Spinal cord (tissue), 9 donors: ENCODE measurements at regions not wholly inside any gene's neighbourhood (a gene's known extent, or its start where the extent isn't known, plus 50 kb on each side); places are given as distances from the start of the nearest gene placed in this dataset.

ENCODE experiments used
- DNase-seq, 6 donors: peaks; one replicate each; pipeline versions ENCODE4 v3.0.0 to v3.0.0-alpha.2; 2013 to 2015; ENCODE audit warnings: low spot score in 6 of 6, low read depth in 4 of 6
- H3K27ac ChIP-seq: one replicate; pipeline ENCODE4 v1.5.1; 2013; ENCODE audit warnings: low read depth, low read length, control low read depth
- H3K27me3 ChIP-seq: one replicate; pipeline ENCODE4 v1.6.1; 2013; ENCODE audit warnings: low read length; ENCODE audit not compliant: control insufficient read depth, insufficient read depth
- H3K36me3 ChIP-seq: one replicate; pipeline ENCODE4 v1.6.1; 2013; ENCODE audit warnings: low read length; ENCODE audit not compliant: control insufficient read depth, insufficient read depth
- H3K4me1 ChIP-seq: one replicate; pipeline ENCODE4 v1.6.1; 2013; ENCODE audit warnings: low read length; ENCODE audit not compliant: control insufficient read depth, insufficient read depth
- H3K4me3 ChIP-seq: one replicate; pipeline ENCODE4 v1.5.1; 2013; ENCODE audit warnings: low read depth, low read length, control low read depth
- H3K9me3 ChIP-seq: one replicate; pipeline ENCODE4 v1.6.1; 2013; ENCODE audit warnings: low read length; ENCODE audit not compliant: control insufficient read depth, insufficient read depth
- WGBS: methylation state at CpG from one replicate; pipeline ENCODE4 v1.1.5; 2013; ENCODE audit warnings: missing lambda C conversion rate; ENCODE audit not compliant: insufficient coverage; 5-methylcytosine and 5-hydroxymethylcytosine counted together
- donor health status: healthy.

GRCh38 chr7:118629898-118630438 lies 405.5 kb downstream of the ANKRD7 start:
- 75% methylated on average over 1 of the region's 2 CpGs for WGBS
- DNase-seq: peak in 1 of 6 donors; percentile 76
- H3K27me3 ChIP-seq: no peaks in the 10 kb centered on the region
- H3K36me3 ChIP-seq: no peaks in the 10 kb centered on the region
- H3K4me1 ChIP-seq: no peaks in the 10 kb centered on the region
- no peak overlapping the region for H3K4me3 ChIP-seq
- H3K27ac ChIP-seq: no peak overlapping the region
- peaks cover 3% of the 10 kb centered on the region for H3K9me3 ChIP-seq

GRCh38 chr7:118642396-118642795 lies 417.9 kb downstream of the ANKRD7 start:
- 100% methylated on average over 1 of the region's 2 CpGs for WGBS
- Histone ChIP-seq H3K9me3 (no peaks in the 10 kb centered on the region), H3K27ac (no peak overlapping the region), H3K4me3 (no peak overlapping the region), H3K27me3 (no peaks in the 10 kb centered on the region), H3K36me3 (no peaks in the 10 kb centered on the region), H3K4me1 (no peaks in the 10 kb centered on the region)
- no peak for DNase-seq

GRCh38 chr7:118644346-118644745 lies 419.8 kb downstream of the ANKRD7 start:
- Histone ChIP-seq H3K27me3 (no peaks in the 10 kb centered on the region), H3K9me3 (no peaks in the 10 kb centered on the region), H3K4me3 (no peak overlapping the region), H3K4me1 (no peaks in the 10 kb centered on the region), H3K27ac (no peak overlapping the region), H3K36me3 (no peaks in the 10 kb centered on the region)
- peak in 1 of 6 donors; percentile 65 for DNase-seq

GRCh38 chr7:118648002-118648401 lies 423.5 kb downstream of the ANKRD7 start:
- DNase-seq: no peak
- Histone ChIP-seq H3K36me3 (no peaks in the 10 kb centered on the region), H3K27me3 (no peaks in the 10 kb centered on the region), H3K4me3 (no peak overlapping the region), H3K27ac (no peak overlapping the region), H3K4me1 (no peaks in the 10 kb centered on the region), H3K9me3 (no peaks in the 10 kb centered on the region)
- WGBS: 67% methylated on average over 1 of the region's 2 CpGs

GRCh38 chr7:118657391-118658005 lies 433.0 kb downstream of the ANKRD7 start:
- DNase-seq: no peak
- WGBS: 78% methylated on average over 2 of the region's 5 CpGs
- H3K4me3 ChIP-seq: no peak overlapping the region
- no peaks in the 10 kb centered on the region for H3K4me1 ChIP-seq
- H3K36me3 ChIP-seq: no peaks in the 10 kb centered on the region
- H3K27ac ChIP-seq: no peak overlapping the region
- no peaks in the 10 kb centered on the region for H3K9me3 ChIP-seq
- H3K27me3 ChIP-seq: no peaks in the 10 kb centered on the region

- no peak for DNase-seq
- no peaks in the 10 kb centered on the region for H3K27me3 ChIP-seq
- no peaks in the 10 kb centered on the region for H3K4me1 ChIP-seq
- H3K9me3 ChIP-seq: no peaks in the 10 kb centered on the region
- H3K36me3 ChIP-seq: no peaks in the 10 kb centered on the region
- no CpG with 5 or more reads among the region's 2 CpGs for WGBS
- no peak overlapping the region for H3K4me3 ChIP-seq
- no peak overlapping the region for H3K27ac ChIP-seq
Measured at GRCh38 chr7:118662266-118662665, 437.8 kb downstream of the ANKRD7 start.

- no peak overlapping the region for H3K27ac ChIP-seq
- H3K4me3 ChIP-seq: no peak overlapping the region
- no peaks in the 10 kb centered on the region for H3K9me3 ChIP-seq
- no peak for DNase-seq
- no peaks in the 10 kb centered on the region for H3K4me1 ChIP-seq
- no CpG with 5 or more reads among the region's 1 CpG for WGBS
- no peaks in the 10 kb centered on the region for H3K27me3 ChIP-seq
- no peaks in the 10 kb centered on the region for H3K36me3 ChIP-seq
Measured at GRCh38 chr7:118664498-118664897, 440.0 kb downstream of the ANKRD7 start.

- Histone ChIP-seq H3K27me3 (no peaks in the 10 kb centered on the region), H3K9me3 (no peaks in the 10 kb centered on the region), H3K36me3 (no peaks in the 10 kb centered on the region), H3K4me1 (no peaks in the 10 kb centered on the region), H3K4me3 (no peak overlapping the region), H3K27ac (no peak overlapping the region)
- WGBS: 100% methylated on average over 1 of the region's 4 CpGs
- DNase-seq: no peak
Measured at GRCh38 chr7:118671149-118671548, 446.6 kb downstream of the ANKRD7 start.

- H3K36me3 ChIP-seq: no peaks in the 10 kb centered on the region
- H3K27ac ChIP-seq: no peak overlapping the region
- H3K4me3 ChIP-seq: no peak overlapping the region
- no peaks in the 10 kb centered on the region for H3K4me1 ChIP-seq
- H3K9me3 ChIP-seq: no peaks in the 10 kb centered on the region
- H3K27me3 ChIP-seq: no peaks in the 10 kb centered on the region
- no peak for DNase-seq
Measured at GRCh38 chr7:118684796-118685195, 460.3 kb downstream of the ANKRD7 start.

- Histone ChIP-seq H3K4me1 (no peaks in the 10 kb centered on the region), H3K27ac (no peak overlapping the region), H3K36me3 (no peaks in the 10 kb centered on the region), H3K27me3 (no peaks in the 10 kb centered on the region), H3K9me3 (no peaks in the 10 kb centered on the region), H3K4me3 (no peak overlapping the region)
- DNase-seq: no peak
- 94% methylated on average over 5 of the region's 18 CpGs for WGBS
Measured at GRCh38 chr7:118689403-118689802, 464.9 kb downstream of the ANKRD7 start.
